Hepatocyte (in vitro differentiated cells): ENCODE measurements at regions not wholly inside any gene's neighbourhood (a gene's known extent, or its start where the extent isn't known, plus 50 kb on each side); places are given as distances from the start of the nearest gene placed in this dataset.

Experiments
- CTCF ChIP-seq: fragments of 200-600 bp; sonication (generic); IDR thresholded peaks from 2 replicates; pipeline ENCODE4 v1.5.1; 2016; ENCODE audit warnings: antibody characterized with exemption, mild to moderate bottlenecking; ENCODE audit not compliant: poor library complexity
- EZH2 ChIP-seq: fragments of 200-600 bp; sonication (generic); IDR thresholded peaks from 2 replicates; pipeline ENCODE4 v1.6.1; 2016; ENCODE audit warnings: antibody characterized with exemption, mild to moderate bottlenecking, borderline replicate concordance
- EZH2phosphoT487 ChIP-seq: fragments of 200-600 bp; sonication (generic); IDR thresholded peaks from one replicate; pipeline ENCODE4 v1.6.1; 2018; ENCODE audit warnings: antibody characterized with exemption, mild to moderate bottlenecking, low read depth, moderate library complexity; ENCODE audit not compliant: unreplicated experiment, severe bottlenecking

DNA sequence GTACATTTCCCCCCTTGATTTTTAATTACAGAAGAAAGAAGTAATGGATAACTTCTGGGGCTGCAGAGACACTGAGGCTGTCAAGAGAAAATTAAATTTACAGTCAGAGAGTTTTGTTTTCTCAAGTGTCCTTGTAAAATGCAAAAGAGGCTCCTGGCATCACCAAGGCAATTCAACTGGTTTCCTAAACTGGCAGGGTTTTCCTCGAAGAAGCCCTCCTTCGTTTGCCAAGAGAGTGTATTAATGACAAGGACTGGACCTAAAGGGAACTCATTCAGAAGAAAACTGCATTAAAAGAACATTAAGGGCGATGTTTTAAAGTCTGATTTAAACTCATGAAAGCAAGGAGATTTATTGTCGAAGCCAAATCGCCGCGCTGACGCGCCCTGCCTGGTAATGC is 476.9 kb downstream of the ZSWIM6 start:
- TF ChIP-seq CTCF = no peak
- TF ChIP-seq EZH2 = no peak
- TF ChIP-seq EZH2phosphoT487 = no peak
